ENCODE measurements at regions not wholly inside any gene's neighbourhood (a gene's known extent, or its start where the extent isn't known, plus 50 kb on each side); places are given as distances from the start of the nearest gene placed in this dataset.

DNA sequence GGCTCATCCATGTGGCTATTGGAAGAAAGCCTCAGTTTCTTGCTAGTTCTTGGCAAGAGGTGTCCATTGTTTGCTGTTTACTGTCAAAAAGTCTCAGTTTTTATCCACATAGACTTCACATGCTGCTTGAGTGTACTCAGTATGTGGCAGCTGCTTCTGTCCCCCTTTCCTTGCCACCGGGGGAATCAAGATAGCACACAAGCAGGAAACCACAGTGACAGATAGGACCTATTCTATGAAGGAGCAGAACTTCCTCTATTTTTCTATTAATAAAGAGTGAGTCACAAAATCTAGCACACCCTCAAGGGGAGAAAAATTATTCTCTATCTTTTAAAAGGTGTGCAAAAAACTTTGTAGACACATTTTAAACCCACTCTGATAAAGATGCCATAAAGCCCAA, 121.4 kb upstream of the GMNC start:
- H3K4me1 ChIP-seq = no peaks in the 10 kb centered on the region
- intact Hi-C loops (cut with DNase I) = no loop called here
- H3K27ac ChIP-seq = no peak overlapping the region
- no peaks in the 10 kb centered on the region for H3K27me3 ChIP-seq
- no peak overlapping the region for H3K4me3 ChIP-seq
- TF ChIP-seq, protein P1, sequence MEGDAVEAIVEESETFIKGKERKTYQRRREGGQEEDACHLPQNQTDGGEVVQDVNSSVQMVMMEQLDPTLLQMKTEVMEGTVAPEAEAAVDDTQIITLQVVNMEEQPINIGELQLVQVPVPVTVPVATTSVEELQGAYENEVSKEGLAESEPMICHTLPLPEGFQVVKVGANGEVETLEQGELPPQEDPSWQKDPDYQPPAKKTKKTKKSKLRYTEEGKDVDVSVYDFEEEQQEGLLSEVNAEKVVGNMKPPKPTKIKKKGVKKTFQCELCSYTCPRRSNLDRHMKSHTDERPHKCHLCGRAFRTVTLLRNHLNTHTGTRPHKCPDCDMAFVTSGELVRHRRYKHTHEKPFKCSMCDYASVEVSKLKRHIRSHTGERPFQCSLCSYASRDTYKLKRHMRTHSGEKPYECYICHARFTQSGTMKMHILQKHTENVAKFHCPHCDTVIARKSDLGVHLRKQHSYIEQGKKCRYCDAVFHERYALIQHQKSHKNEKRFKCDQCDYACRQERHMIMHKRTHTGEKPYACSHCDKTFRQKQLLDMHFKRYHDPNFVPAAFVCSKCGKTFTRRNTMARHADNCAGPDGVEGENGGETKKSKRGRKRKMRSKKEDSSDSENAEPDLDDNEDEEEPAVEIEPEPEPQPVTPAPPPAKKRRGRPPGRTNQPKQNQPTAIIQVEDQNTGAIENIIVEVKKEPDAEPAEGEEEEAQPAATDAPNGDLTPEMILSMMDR (IDR thresholded peaks at IDR 0.05) = no peak
- TF ChIP-seq POLR2A (IDR thresholded peaks at IDR 0.05) = no peak
- H3K9me3 ChIP-seq = peaks cover 0 to 8% (median 5%) of the 10 kb centered on the region in 3 donors
- DNase-seq = no peak
- H3K36me3 ChIP-seq = no peaks in the 10 kb centered on the region
- WGBS, 2 donors = 33% methylated on average over 1 of the region's 1 CpG

DNA sequence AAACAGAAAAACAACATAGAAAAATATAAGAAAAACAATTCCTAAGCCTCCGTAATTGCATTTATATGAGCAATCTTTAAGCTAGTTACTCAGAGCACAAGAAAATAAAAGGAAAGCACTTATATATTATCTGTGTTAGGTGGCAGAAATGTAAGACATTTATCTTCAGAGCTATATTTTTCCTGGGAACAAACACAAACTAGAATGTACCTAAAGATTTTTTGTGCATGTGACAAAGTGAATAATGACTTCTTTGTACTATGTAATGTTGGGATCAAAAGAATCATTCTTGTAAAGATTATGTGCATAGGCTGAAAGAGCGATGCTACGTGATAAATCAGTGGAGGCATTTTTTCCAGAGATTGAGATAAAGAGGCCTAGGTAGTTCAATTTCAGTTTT, 111.3 kb upstream of the GMNC start:
- intact Hi-C loops (cut with DNase I) = no loop called here
- Histone ChIP-seq H3K4me3 (no peak overlapping the region), H3K27ac (peak overlapping the region in 1 of 4 donors; percentile 18), H3K36me3 (no peaks in the 10 kb centered on the region), H3K9me3 (no peaks in the 10 kb centered on the region), H3K4me1 (peaks cover 0 to 4% (median 0%) of the 10 kb centered on the region in 3 donors), H3K27me3 (no peaks in the 10 kb centered on the region)
- no peak for TF ChIP-seq POLR2A (IDR thresholded peaks at IDR 0.05)
- TF ChIP-seq, protein P1 (IDR thresholded peaks at IDR 0.05) = no peak
- 69 to 80% methylated on average over 3 of the region's 3 CpGs for WGBS, 2 donors
- no peak for DNase-seq

DNA sequence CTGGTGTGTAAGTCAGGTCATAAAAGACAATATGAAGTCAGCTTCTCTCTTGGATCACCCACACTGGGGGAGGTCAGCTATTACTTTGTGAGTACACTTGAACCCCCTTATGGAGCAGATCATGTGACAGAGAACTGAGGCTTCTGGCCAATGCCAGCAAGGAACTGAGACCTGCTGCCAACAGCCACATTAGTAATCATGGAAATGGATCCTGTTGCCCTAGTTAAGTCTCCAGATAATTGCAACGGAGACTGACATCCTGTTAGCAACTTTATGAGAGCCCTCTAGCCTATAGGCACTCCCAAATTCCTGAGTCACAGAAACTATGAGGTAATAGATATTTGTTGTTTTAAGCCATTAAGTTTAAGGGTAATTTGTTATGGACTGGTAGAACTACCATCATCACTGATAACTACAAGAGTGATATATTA, 110.4 kb upstream of the GMNC start:
- peak overlapping the region in 2 of 4 donors; percentile 18 to 47 for H3K27ac ChIP-seq
- TF ChIP-seq, protein P1 (IDR thresholded peaks at IDR 0.05) = no peak
- no peak for TF ChIP-seq POLR2A (IDR thresholded peaks at IDR 0.05)
- peaks cover 0 to 5% (median 0%) of the 10 kb centered on the region in 3 donors for H3K4me1 ChIP-seq
- intact Hi-C loops (cut with DNase I) = no loop called here
- 17 to 25% methylated on average over 1 of the region's 1 CpG for WGBS, 2 donors
- H3K9me3 ChIP-seq = no peaks in the 10 kb centered on the region
- no peak overlapping the region for H3K4me3 ChIP-seq
- H3K36me3 ChIP-seq = no peaks in the 10 kb centered on the region
- no peak for DNase-seq
- no peaks in the 10 kb centered on the region for H3K27me3 ChIP-seq

DNA sequence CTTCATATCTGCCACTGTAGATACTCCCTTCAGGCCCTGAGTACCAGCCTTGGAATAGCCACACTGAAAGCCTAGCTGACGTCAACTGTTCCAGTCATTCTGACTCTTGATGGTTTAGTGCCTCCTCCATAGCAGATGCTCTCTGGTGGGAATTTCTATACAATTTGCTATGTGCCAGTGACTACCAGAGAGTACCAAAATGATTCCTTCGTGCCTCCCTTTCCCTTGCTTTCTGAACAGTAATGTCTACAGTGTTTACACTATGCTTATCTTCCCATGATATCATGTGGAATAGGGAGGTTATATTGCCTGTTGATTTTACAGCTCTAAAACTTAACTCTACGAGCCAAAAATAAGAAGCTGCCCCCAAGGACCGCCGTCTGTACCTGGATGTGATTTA, 109.7 kb upstream of the GMNC start:
- no peak overlapping the region for H3K27ac ChIP-seq
- intact Hi-C loops (cut with DNase I) = no loop called here
- no peaks in the 10 kb centered on the region for H3K9me3 ChIP-seq
- no peak for DNase-seq
- TF ChIP-seq, protein P1 (IDR thresholded peaks at IDR 0.05) = no peak
- TF ChIP-seq POLR2A (IDR thresholded peaks at IDR 0.05) = no peak
- WGBS, 2 donors = 55 to 71% methylated on average over 5 of the region's 5 CpGs
- no peaks in the 10 kb centered on the region for H3K36me3 ChIP-seq
- no peaks in the 10 kb centered on the region for H3K27me3 ChIP-seq
- H3K4me3 ChIP-seq = no peak overlapping the region
- peaks cover 0 to 5% (median 0%) of the 10 kb centered on the region in 3 donors for H3K4me1 ChIP-seq

DNA sequence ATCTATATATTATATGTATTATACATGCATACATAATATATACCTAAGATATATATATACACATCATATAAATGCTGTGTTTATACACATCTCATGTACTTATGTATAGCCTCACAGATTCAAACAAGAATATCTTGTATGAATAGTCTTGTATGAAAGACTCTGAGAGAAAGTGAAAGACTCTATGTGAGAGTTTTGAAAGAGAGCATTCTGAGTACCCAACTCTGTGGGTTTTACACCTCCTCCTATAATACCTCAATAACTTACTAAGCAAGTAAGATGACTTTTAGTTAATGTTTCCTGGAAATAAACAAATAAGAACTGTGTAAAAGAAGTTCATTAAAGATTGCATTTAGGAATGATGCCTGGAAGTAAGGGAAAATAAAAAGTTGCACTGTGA, 108.1 kb upstream of the GMNC start:
- intact Hi-C loops (cut with DNase I) = no loop called here
- TF ChIP-seq, protein P1 (IDR thresholded peaks at IDR 0.05) = no peak
- TF ChIP-seq POLR2A (IDR thresholded peaks at IDR 0.05) = no peak
- Histone ChIP-seq H3K9me3 (no peaks in the 10 kb centered on the region), H3K27ac (no peak overlapping the region), H3K4me1 (peaks cover 0 to 5% (median 0%) of the 10 kb centered on the region in 3 donors), H3K27me3 (no peaks in the 10 kb centered on the region), H3K36me3 (no peaks in the 10 kb centered on the region), H3K4me3 (no peak overlapping the region)
- no peak for DNase-seq
